ENCODE measurements at regions not wholly inside any gene's neighbourhood (a gene's known extent, or its start where the extent isn't known, plus 50 kb on each side); places are given as distances from the start of the nearest gene placed in this dataset.

- TF ChIP-seq CTCF (IDR thresholded peaks at IDR 0.05): no peak
- TF ChIP-seq POLR2AphosphoS5 (IDR thresholded peaks at IDR 0.05): no peak
These were observed 214.0 kb upstream of the MPHOSPH6 start for GRCh38 chr16:82384017-82384416.
